IPS-18c (cell line): ENCODE measurements at regions not wholly inside any gene's neighbourhood (a gene's known extent, or its start where the extent isn't known, plus 50 kb on each side); places are given as distances from the start of the nearest gene placed in this dataset.

Experiments
- H3K4me3 ChIP-seq: 2 replicates; pipeline ENCODE4 v1.7.0; 2013; ENCODE audit warnings: low read depth, mild to moderate bottlenecking, low read length, moderate library complexity; ENCODE audit not compliant: insufficient read depth
- H3K9me3 ChIP-seq: one replicate; pipeline ENCODE4 v1.6.1; 2013; ENCODE audit warnings: mild to moderate bottlenecking, low read length, moderate library complexity; ENCODE audit not compliant: control insufficient read depth, insufficient read depth

DNA sequence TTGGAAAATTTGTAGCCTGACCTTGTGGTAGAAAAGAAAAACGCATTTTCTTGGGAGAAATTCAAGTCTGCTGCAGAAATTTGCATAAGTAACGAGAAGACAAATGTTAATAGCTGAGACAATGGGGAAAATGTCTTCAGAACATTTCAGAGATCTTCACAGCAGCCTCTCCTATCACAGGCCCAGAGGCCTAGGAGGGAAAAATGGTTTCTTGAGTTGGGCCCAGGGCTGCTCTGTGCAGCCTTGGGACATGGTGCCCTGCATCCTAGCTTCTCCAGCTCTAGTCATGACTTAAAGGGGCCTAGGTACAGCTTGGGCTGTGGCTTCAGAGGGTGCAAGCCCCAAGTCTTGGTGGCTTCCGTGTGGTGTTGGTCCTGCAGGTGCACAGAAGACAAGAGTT, 104.2 kb downstream of the ZNF621 start:
- Histone ChIP-seq H3K9me3 (peaks cover 3% of the 10 kb centered on the region), H3K4me3 (no peak overlapping the region)

DNA sequence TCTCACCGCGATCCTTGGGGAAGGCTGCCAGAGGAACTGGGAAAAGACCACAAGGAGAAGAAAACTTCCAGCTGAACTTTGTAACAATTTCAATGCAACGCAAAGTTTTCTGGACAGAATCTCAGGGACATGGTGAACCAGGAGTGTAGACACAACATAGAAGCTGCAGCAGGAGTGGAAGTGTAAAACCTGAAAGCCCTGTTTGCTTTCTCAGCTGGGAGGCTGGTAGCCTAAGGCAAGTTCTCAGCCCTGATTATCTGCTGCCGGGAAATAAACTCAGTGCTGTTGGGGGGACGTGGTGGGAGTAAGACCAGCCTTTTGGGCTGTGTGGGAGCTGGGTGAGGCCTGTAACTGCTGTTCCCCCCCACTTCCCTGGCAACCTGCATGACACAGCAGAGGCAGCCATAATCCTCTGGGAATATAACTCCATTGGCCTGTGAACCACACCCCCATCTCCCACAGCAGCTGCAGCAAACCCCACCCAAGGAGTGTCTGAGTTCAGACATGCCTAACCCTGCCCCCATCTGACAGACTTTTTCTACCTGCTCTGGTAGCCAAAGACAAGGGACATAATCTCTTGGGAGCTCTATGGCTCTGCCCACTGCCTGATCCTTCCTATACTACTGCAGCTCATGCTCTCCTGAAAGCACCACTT, 106.7 kb downstream of the ZNF621 start:
- no peak overlapping the region for H3K4me3 ChIP-seq
- H3K9me3 ChIP-seq, result peaks cover 3% of the 10 kb centered on the region

DNA sequence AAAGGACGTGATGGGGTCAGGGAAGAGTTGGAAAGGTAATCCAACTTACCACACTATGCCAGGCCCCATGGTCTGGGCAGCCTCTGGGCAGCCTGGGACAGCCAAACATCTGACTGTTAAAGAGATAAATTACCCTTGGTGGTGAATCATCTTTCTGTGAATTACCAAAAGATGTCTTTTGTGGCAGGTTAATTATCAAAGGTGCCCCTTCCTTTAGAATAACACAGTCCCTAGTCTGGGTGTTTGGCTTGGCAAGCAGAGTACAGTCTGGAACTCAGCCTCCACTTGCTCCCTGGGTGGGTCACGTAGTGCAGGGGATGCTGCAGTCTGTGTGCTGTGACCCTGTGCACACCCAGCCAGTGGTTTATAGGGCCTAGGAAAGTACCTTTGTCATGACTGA, 113.1 kb downstream of the ZNF621 start:
- Histone ChIP-seq H3K9me3 (peaks cover 3% of the 10 kb centered on the region), H3K4me3 (no peak overlapping the region)

DNA sequence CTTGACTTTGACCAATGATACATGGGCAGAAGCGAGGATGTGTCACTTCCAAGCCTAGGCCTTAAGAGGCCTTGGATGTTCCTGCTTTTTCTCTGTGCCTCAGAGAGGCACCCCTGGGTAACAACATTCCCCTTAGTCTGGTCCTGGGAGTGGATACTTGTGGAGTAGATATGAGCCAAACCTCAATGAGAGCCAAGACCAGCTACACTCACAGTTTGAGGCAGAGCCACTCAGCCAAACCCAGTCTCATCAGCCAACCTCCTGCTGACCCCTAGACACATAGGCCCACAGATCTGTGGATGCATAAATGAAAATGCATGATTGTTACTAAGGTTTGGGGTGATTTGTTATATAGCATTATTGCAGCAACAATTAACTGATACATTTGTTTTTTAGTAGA, 114.2 kb downstream of the ZNF621 start:
- Histone ChIP-seq H3K4me3 (no peak overlapping the region), H3K9me3 (peaks cover 3% of the 10 kb centered on the region)

DNA sequence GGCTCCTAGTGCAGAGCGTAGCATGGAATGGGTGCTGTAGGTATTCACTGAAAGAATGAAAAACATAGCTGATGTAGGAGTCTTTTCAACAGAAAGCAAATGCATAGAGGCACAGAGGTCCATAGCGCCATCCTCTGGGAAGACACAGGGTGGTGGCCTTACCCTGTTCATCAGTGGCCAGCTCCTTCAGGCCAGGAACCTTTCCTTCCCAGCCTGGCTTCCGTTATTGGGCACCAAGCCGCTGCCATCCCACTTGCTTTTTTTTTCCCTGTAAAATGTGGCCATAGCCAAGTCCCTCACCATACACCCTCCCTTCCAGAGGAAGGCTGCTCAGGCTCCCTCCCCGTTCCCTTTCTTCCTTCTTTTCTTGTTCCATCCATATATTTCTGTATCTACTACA, 118.1 kb downstream of the ZNF621 start:
- Histone ChIP-seq H3K4me3 (no peak overlapping the region), H3K9me3 (peaks cover 3% of the 10 kb centered on the region)

DNA sequence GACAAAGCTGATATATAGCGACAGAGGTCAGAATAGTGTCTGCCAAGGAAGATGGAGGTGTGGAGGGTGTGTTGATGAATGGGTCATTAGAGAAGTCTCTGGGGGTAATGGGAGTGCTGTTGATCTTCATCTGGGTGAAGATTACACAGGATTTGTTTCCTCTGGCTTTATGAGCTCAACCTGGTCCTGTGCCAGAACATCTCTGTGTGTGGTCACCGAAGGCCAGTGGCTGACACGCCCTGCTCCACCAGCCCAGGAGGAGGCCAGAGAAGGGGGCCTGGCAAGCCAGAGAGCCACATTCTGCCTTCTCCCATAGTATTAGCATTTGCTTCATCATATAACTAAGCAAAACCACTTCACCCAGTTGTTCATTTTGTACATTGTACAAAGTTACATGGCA, 121.1 kb downstream of the ZNF621 start:
- no peaks in the 10 kb centered on the region for H3K9me3 ChIP-seq

DNA sequence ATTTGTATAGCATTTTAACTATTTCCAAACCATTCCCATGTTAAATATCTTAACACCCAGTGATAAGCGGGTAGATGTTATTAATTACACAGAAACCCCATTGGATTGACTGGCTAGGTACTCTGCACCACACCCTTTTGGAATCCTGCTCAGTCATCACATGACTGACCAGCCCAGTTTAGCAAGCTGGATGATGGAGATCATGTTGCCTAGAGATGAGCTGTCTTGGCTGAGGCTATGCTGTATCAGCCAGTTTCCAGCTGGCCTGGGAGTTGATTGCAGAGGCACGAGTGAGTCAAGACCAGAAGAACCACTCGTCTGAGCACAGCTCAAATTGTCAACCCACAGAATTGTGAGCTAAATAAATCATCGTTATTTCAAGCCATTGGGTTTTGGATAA, 124.6 kb downstream of the ZNF621 start:
- H3K9me3 ChIP-seq, result no peaks in the 10 kb centered on the region
- no peak overlapping the region for H3K4me3 ChIP-seq

More for the DNA sequence above, 121.1 kb downstream of the ZNF621 start:
- H3K4me3 ChIP-seq, result no peak overlapping the region

DNA sequence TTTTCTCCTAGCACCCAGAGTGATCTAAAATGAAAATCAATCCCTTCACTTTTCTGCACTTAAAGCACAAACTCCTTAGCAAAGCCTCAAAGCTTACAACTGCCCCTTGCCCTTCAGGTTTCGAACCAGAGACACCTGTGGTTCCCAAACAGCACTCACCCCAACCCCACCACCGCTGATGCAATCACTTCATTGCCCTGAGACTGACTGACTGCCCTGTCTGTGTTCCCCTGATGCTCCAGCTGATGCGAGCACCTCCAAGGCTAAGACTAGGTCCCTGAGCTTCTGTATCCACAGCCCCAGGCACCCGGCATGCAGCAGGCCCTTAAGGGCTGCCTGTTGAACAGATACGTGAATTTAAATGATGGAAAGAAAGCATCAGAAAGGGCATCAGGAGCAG, 127.3 kb downstream of the ZNF621 start:
- Histone ChIP-seq H3K9me3 (no peaks in the 10 kb centered on the region), H3K4me3 (no peak overlapping the region)

DNA sequence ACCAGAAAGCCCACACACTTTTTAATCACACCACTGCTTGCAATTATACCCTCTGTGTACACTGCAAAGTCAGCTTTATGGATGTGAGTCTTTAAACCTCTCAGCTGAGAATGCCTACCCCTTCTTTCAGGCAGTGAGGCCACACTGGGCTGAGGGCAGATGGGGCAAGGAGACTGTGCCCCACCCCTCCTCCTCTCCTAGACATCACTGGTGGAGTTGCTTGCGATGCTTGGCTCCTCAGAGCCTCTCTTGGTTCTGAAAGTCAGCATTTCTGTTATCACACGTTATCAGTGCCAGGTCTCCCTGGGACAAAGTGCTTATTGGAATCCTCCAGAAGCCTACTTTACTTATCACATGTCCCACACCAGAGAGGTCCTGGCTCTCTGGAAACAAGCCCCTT, 128.2 kb downstream of the ZNF621 start:
- Histone ChIP-seq H3K9me3 (no peaks in the 10 kb centered on the region), H3K4me3 (no peak overlapping the region)

DNA sequence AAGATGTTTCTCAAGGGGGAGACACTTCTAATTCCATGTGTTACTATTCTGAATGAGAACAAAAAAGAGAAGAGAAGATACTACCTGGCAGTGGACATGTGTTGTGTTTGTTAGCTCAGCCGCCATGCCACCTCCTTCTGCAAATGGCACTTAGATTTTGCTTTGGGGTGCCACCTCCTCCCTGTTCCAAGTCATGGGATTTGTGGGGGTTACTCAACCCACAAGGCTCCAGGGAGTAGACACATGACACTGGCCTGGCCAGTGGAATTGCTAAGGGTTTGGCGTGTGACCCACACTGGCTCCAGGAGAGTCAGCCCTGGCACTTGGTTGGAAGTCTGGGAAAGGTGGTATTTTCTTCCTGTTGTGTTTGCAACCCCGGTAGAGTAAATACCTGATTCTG, 129.1 kb downstream of the ZNF621 start:
- no peaks in the 10 kb centered on the region for H3K9me3 ChIP-seq
- H3K4me3 ChIP-seq, result no peak overlapping the region

DNA sequence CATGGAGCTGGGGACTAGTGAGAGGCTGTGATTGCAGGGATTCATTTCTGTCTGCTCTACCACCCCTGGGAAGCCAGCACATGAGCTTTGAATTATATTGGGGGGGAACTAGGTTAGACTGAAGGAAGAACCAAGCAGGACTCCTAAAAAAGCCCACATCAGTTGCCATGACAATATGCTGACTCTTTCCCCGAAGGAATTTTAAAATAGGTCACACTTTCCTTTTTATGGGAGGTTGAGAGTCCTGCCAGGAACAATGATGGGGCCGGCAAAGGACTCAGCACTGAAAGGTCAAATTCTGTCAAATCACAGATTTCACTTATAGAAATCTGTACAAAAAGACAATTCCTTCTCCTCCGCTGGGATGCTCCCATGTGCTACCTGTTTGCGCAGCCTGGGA, 130.8 kb downstream of the ZNF621 start:
- H3K4me3 ChIP-seq, result no peak overlapping the region
- no peaks in the 10 kb centered on the region for H3K9me3 ChIP-seq

DNA sequence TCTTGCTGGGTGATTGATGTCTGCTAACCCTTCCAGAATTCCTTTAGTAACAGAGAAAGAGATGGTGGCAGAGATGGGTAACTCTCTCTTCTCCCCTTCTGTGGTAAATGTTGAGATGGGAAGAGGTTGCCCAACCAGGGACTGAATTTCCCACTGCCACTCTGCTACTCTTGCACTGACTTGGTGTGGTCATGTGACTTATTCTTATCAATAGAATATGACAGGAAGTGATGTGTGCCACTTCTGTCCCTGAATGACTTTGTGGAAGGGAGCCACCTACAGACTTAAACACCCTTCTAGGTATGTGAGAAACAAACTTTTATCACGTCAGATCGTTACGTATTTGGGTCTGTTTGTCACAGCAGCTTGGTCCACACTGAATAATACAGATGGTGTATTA, 132.9 kb downstream of the ZNF621 start:
- Histone ChIP-seq H3K4me3 (no peak overlapping the region), H3K9me3 (no peaks in the 10 kb centered on the region)

DNA sequence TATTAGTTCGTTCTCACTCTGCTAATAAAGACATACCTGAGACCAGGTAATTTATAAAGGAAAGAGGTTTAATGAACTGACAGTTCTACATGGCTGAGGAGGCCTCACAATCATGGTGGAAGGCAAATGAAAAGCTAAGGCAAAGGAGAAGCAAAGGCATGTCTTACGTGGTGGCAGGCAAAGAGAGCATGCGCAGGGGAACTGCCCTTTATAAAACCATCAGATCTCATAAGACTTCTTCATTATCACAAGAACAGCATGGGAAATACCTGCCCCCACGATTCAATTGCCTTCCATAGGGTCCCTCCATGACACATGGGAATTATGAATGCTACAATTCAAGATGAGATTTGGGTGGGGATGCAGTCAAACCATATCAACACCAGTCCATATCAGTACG, 133.5 kb downstream of the ZNF621 start:
- Histone ChIP-seq H3K4me3 (no peak overlapping the region), H3K9me3 (no peaks in the 10 kb centered on the region)

DNA sequence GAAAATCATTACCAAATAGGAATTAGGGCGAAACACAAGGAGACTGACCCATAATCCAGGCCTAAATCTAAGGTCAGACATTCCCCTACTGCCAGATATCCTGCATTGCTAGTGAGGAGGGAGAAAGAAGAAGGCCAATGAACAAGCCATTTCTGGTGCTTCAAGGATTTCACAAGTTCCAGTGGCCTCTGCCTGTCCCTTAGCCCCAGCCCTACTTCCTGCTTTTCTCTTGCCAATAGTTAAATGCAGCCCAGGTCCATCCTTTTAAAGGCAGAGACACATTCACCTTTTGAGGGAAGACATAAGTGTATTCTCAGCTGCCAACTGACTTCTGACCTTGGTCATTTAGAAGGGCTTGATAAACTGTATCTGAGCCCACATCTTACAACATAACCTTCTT, 135.8 kb downstream of the ZNF621 start:
- Histone ChIP-seq H3K4me3 (no peak overlapping the region), H3K9me3 (no peaks in the 10 kb centered on the region)

DNA sequence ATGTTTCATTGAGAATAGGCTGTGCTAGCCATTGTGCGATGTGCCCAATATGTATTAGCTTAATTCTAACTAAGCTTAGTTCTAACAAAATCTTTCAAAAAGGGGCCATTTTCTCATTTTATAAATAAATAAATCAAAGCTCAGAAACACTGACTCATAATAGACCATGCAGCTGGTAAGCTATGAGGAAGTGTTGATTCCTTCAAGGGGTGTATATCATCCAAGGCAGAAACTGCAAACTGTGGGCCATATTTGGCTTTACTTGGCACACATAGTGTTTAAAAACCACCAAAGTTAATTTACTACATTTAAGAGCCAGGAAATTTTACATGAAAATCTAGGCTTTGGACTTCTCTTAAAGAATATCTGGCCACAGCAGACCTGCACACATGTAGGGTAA, 136.5 kb downstream of the ZNF621 start:
- no peak overlapping the region for H3K4me3 ChIP-seq
- no peaks in the 10 kb centered on the region for H3K9me3 ChIP-seq

DNA sequence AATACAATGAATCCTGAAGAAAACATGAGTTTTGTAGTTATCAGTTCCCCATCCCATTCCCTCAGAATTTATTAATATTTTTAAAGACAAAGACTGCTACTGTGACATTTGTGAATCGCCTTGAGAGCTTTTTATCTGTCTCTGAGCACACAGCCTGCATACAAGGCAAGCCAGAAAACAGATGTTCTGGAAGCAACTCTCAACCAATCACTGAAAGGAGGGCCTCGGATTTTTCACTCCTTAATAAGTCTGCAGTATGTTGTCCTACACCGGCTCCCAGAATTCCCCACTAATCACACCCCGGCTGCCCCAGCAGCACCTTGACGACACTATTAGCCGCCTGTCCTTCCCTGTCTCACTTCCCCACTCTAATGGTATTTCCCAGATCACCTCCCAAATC, 138.5 kb downstream of the ZNF621 start:
- no peaks in the 10 kb centered on the region for H3K9me3 ChIP-seq

DNA sequence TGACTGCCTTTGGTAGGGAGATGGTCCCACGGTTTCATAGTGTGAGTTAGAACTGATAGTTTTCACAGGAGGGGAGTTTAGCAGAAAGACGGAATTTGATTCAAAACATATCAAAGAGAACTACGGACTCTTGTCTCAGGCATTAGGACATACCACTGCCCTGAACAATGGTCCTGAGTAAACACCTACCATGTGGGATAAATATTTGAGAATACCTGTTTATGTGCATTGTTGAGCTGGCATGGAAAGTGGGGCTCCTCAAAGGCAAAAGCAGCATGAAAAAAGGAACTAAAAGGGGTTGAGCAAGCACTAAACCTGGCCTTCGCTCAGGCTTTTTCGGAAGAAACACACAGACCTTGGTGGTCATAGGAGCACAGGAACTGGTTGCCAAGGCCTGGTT, 144.4 kb downstream of the ZNF621 start:
- Histone ChIP-seq H3K4me3 (no peak overlapping the region), H3K9me3 (no peaks in the 10 kb centered on the region)

More for the DNA sequence above, 138.5 kb downstream of the ZNF621 start:
- H3K4me3 ChIP-seq, result no peak overlapping the region

DNA sequence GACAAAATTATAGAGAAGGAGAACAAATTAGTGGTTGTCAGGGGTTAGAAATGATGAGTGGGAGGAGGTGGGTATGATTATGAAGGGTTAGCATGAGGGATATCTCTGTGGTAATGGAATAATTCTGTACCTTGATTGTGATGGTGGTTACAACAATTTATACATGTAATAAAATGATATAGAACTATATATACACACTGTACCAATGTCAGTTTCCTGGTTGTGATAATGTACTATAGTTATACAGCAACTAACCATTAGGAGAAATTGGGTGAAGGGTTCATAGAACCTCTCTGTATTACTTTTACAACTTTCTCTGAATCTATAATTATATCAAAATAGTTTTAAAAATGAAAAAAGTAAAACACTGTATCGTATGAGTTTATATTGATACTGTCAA, 148.1 kb downstream of the ZNF621 start:
- Histone ChIP-seq H3K9me3 (no peaks in the 10 kb centered on the region), H3K4me3 (no peak overlapping the region)

DNA sequence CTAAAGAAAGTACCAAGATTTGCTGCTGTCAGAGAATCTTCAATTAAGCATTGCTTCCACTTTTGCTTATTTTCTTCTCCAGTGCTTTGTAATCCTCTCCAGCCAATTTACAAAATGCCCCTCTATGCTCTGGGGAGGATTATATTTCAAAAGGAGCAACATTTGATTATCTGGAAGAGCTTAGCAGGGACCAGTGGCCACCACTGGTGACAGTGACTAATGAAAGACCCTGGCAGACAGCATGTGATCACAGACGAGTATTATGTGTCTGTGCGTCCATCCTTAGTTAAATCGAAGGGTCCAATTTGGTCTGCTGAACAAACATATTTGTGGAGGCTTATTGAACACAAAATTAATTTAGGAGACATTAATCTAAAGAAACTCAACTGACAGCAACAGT, 152.6 kb downstream of the ZNF621 start:
- H3K9me3 ChIP-seq, result no peaks in the 10 kb centered on the region
- no peak overlapping the region for H3K4me3 ChIP-seq
